HCT116 (cell line): ENCODE measurements at regions not wholly inside any gene's neighbourhood (a gene's known extent, or its start where the extent isn't known, plus 50 kb on each side); places are given as distances from the start of the nearest gene placed in this dataset.

ENCODE experiments used
- ATAC-seq: fragments of 200-7000 bp; cut with Tn5 transposase; 2 replicates; pipeline ENCODE4 v1.9.1; 2020; ENCODE audit warnings: mild to moderate bottlenecking, moderate library complexity
- BruUV-seq: library from RNA; stranded (reverse); fragments of 400-500 nt; replicated peaks from 2 replicates; lab custom pipeline; 2021; lab: Mats Ljungman, UMichigan
- CTCF ChIA-PET: fragments of 300-600 bp; sonication (Branson Sonifier 250); formaldehyde crosslinking; loops from one replicate; lab custom pipeline; 2021; ENCODE audit warnings: antibody characterized with exemption; lab: Charles Lee
- POLR2A ChIA-PET: fragments of 300-600, 350-600 bp; sonication (Branson Sonifier 250); formaldehyde crosslinking; loops from one replicate; lab custom pipeline; 2021; ENCODE audit warnings: antibody characterized with exemption; lab: Charles Lee
- RAD21 ChIA-PET, 2 experiments: fragments of 300-600 bp; sonication (Branson Sonifier 250); formaldehyde crosslinking; loops; one replicate each; lab custom pipeline; 2023; ENCODE audit warnings: low total read pairs in 2 of 2; ENCODE audit not compliant: uncharacterized antibody in 2 of 2, unreplicated experiment in 2 of 2, low non-redundant PET in 1 of 2; lab: Charles Lee
- DNase-seq: peaks from one replicate; pipeline ENCODE4 v3.0.0-alpha.2; 2010; ENCODE audit warnings: low read depth, low spot score
- H2AFZ ChIP-seq: fragments of 200-600 bp; shearing (Covaris generic), sonication (generic); 2 replicates; pipeline ENCODE4 v1.6.1; 2017; ENCODE audit warnings: low read depth, mixed run types, mixed read lengths, antibody characterized with exemption, low read length; ENCODE audit not compliant: poor library complexity, severe bottlenecking
- H3K27ac ChIP-seq: 2 replicates; pipeline ENCODE4 v1.5.1; 2012; ENCODE audit warnings: low read depth, low read length
- H3K27me3 ChIP-seq: fragments of 200-600 bp; sonication (generic); 2 replicates; pipeline ENCODE4 v1.6.1; 2016; ENCODE audit warnings: mixed run types, low read length, mixed read lengths; ENCODE audit not compliant: insufficient read depth
- H3K36me3 ChIP-seq, 2 experiments: fragments of 200-500 bp in 1 of 2; fragments of 200-600 bp in 1 of 2; sonication (Bioruptor generic) in 1 of 2; sonication (generic) in 1 of 2; 2 replicates each; pipeline versions ENCODE4 v1.5.1 to v1.6.1; 2014 to 2016; ENCODE audit warnings: low read length in 2 of 2, inconsistent platforms in 1 of 2, mixed read lengths in 1 of 2, mixed run types in 1 of 2; ENCODE audit not compliant: insufficient read depth in 2 of 2, control insufficient read depth in 1 of 2
- H3K4me1 ChIP-seq, 2 experiments: fragments of 200-600 bp in 1 of 2; sonication (generic) in 1 of 2; 2 replicates each; pipeline versions ENCODE4 v1.5.1 to v1.6.1; 2012 to 2017; ENCODE audit warnings: low read length in 2 of 2, inconsistent platforms in 1 of 2, mild to moderate bottlenecking in 1 of 2, mixed read lengths in 1 of 2, mixed run types in 1 of 2, moderate library complexity in 1 of 2; ENCODE audit not compliant: insufficient read depth in 2 of 2, control insufficient read depth in 1 of 2
- H3K4me2 ChIP-seq: fragments of 200-600 bp; sonication (generic); 2 replicates; pipeline ENCODE4 v1.6.1; 2017; ENCODE audit warnings: mixed run types, low read length, mixed read lengths
- H3K4me3 ChIP-seq, 2 experiments: fragments of 200-600 bp in 1 of 2; sonication (generic) in 1 of 2; replicated peaks in 1 of 2; 2 replicates each; pipeline ENCODE4 v1.5.1; 2011 to 2016; ENCODE audit warnings: low read length in 2 of 2, control low read depth in 1 of 2, low read depth in 1 of 2, mild to moderate bottlenecking in 1 of 2, mixed read lengths in 1 of 2, mixed run types in 1 of 2
- H3K79me2 ChIP-seq: fragments of 200-600 bp; sonication (generic); 2 replicates; pipeline ENCODE4 v1.6.1; 2017; ENCODE audit warnings: mild to moderate bottlenecking, mixed run types, low read length, moderate library complexity, mixed read lengths; ENCODE audit not compliant: insufficient read depth
- H3K9ac ChIP-seq: fragments of 200-600 bp; sonication (generic); 2 replicates; pipeline ENCODE4 v1.6.1; 2016; ENCODE audit warnings: low read length, mixed read lengths
- H3K9me2 ChIP-seq: fragments of 200-600 bp; sonication (generic), shearing (Covaris generic); 2 replicates; pipeline ENCODE4 v1.6.1; 2017; ENCODE audit warnings: mixed run types, mild to moderate bottlenecking, moderate library complexity; ENCODE audit not compliant: insufficient read depth
- H3K9me3 ChIP-seq, 2 experiments: fragments of 200-500 bp in 1 of 2; fragments of 200-600 bp in 1 of 2; sonication (Bioruptor generic) in 1 of 2; sonication (generic) in 1 of 2; 2 replicates each; pipeline ENCODE4 v1.6.1; 2014 to 2017; ENCODE audit warnings: low read length in 2 of 2, mixed read lengths in 2 of 2, inconsistent platforms in 1 of 2, low read depth in 1 of 2, mild to moderate bottlenecking in 1 of 2, mixed run types in 1 of 2, moderate library complexity in 1 of 2; ENCODE audit not compliant: control insufficient read depth in 1 of 2, insufficient read depth in 1 of 2
- H4K20me1 ChIP-seq: fragments of 200-600 bp; sonication (generic), shearing (Covaris generic); 2 replicates; pipeline ENCODE4 v1.6.1; 2017; ENCODE audit warnings: mixed run types, mild to moderate bottlenecking, moderate library complexity; ENCODE audit not compliant: insufficient read depth
- ATF3 ChIP-seq: IDR thresholded peaks from 2 replicates; pipeline ENCODE4 v1.6.1; 2012
- CBX3 ChIP-seq: IDR thresholded peaks from 2 replicates; pipeline ENCODE4 v1.6.1; 2012; ENCODE audit warnings: low read depth
- CEBPB ChIP-seq: IDR thresholded peaks from 2 replicates; pipeline ENCODE4 v1.6.1; 2012; ENCODE audit warnings: low read depth
- ELF1 ChIP-seq: IDR thresholded peaks from 2 replicates; pipeline ENCODE4 v1.6.1; 2012; ENCODE audit warnings: low read depth, borderline replicate concordance
- EZH2 ChIP-seq: fragments of 200-600 bp; sonication (generic); IDR thresholded peaks from 2 replicates; pipeline ENCODE4 v1.6.1; 2017; ENCODE audit warnings: antibody characterized with exemption, mixed run types
- FOSL1 ChIP-seq: IDR thresholded peaks from 2 replicates; pipeline ENCODE4 v1.6.1; 2012; ENCODE audit warnings: low read depth
- JUND ChIP-seq: IDR thresholded peaks from 2 replicates; pipeline ENCODE4 v1.6.1; 2012
- MAX ChIP-seq: IDR thresholded peaks from 2 replicates; pipeline ENCODE4 v1.6.1; 2012
- POLR2A ChIP-seq: IDR thresholded peaks from 2 replicates; pipeline ENCODE4 v1.7.0; 2011; ENCODE audit warnings: borderline replicate concordance; ENCODE audit not compliant: insufficient read depth, insufficient read length; ENCODE audit errors: extremely low read depth
- POLR2AphosphoS5 ChIP-seq: IDR thresholded peaks from 2 replicates; pipeline ENCODE4 v1.6.1; 2011; ENCODE audit warnings: mild to moderate bottlenecking, low read depth, low read length, moderate library complexity
- SIN3A ChIP-seq: IDR thresholded peaks from 2 replicates; pipeline ENCODE4 v1.6.1; 2012; ENCODE audit warnings: low read depth
- SP1 ChIP-seq: IDR thresholded peaks from 2 replicates; pipeline ENCODE4 v1.6.1; 2012; ENCODE audit warnings: low read depth
- TCF7L2 ChIP-seq: IDR thresholded peaks from 2 replicates; pipeline ENCODE4 v1.7.0; 2011; ENCODE audit warnings: borderline replicate concordance, inconsistent platforms; ENCODE audit not compliant: insufficient read depth, insufficient read length; ENCODE audit errors: extremely low read depth
- ZBTB33 ChIP-seq: IDR thresholded peaks from 2 replicates; pipeline ENCODE4 v1.6.1; 2011; ENCODE audit warnings: mild to moderate bottlenecking, low read length, moderate library complexity; ENCODE audit not compliant: insufficient replicate concordance; ENCODE audit errors: extremely low read depth
- intact Hi-C: fragments of 100-400 bp; cut with micrococcal nuclease; formaldehyde crosslinking; loops from 2 replicates; pipeline ENCODE4 v1.10.0; 2022

GRCh38 chr20:48204499-48204898 lies 419.2 kb upstream of the SULF2 start:
- no peaks in the 10 kb centered on the region for H3K9me3 ChIP-seq
- intact Hi-C loops, result no loop called here
- no peaks in the 10 kb centered on the region for H4K20me1 ChIP-seq
- no peaks in the 10 kb centered on the region for H3K36me3 ChIP-seq
- no peaks in the 10 kb centered on the region for H3K27me3 ChIP-seq
- H3K9me2 ChIP-seq, result no peaks in the 10 kb centered on the region
- no peaks in the 10 kb centered on the region for H3K4me1 ChIP-seq
- no peak for ATAC-seq
- H2AFZ ChIP-seq, result no peak overlapping the region
- H3K4me3 ChIP-seq, result no peak overlapping the region
- RAD21 ChIA-PET, result no interaction called here
- H3K27ac ChIP-seq, result no peak overlapping the region
- H3K9ac ChIP-seq, result no peak overlapping the region
- POLR2A ChIA-PET, result no interaction called here
- no peak overlapping the region for H3K4me2 ChIP-seq
- CTCF ChIA-PET, result no interaction called here
- no TSS peak for BruUV-seq
- H3K79me2 ChIP-seq, result no peaks in the 10 kb centered on the region
- no peak for TF ChIP-seq ELF1
- no peak for TF ChIP-seq ZBTB33
- TF ChIP-seq ATF3, result no peak
- TF ChIP-seq EZH2, result no peak
- TF ChIP-seq MAX, result no peak
- no peak for TF ChIP-seq SP1
- TF ChIP-seq TCF7L2, result no peak
- TF ChIP-seq JUND, result no peak
- TF ChIP-seq FOSL1, result no peak
- TF ChIP-seq POLR2A, result no peak
- no peak for TF ChIP-seq POLR2AphosphoS5
- TF ChIP-seq SIN3A, result no peak
- TF ChIP-seq CBX3, result no peak
- TF ChIP-seq CEBPB, result no peak
- DNase-seq, result no peak
